Stomach (tissue), 8 donors: ENCODE measurements at regions not wholly inside any gene's neighbourhood (a gene's known extent, or its start where the extent isn't known, plus 50 kb on each side); places are given as distances from the start of the nearest gene placed in this dataset.

Experiments used
- DNase-seq, 2 donors: peaks; one replicate each; pipeline versions ENCODE4 v3.0.0 to v3.0.0-alpha.2; 2013 to 2019
- H3K27ac ChIP-seq, 5 donors: fragments of 200-600 bp in 4 of 5; sonication (generic) in 4 of 5; one replicate each; pipeline ENCODE4 v1.5.1; 2013 to 2019; ENCODE audit warnings: mild to moderate bottlenecking in 1 of 5, moderate library complexity in 1 of 5
- H3K27me3 ChIP-seq, 3 donors: fragments of 200-600 bp; sonication (generic); one replicate each; pipeline ENCODE4 v1.5.1; 2017 to 2019; ENCODE audit warnings: mixed run types in 1 of 3
- H3K36me3 ChIP-seq, 4 donors: fragments of 200-600 bp; sonication (generic); 1 replicate in 3 of 4; 2 replicates in 1 of 4; pipeline ENCODE4 v1.5.1; 2016 to 2019
- H3K4me1 ChIP-seq, 4 donors: fragments of 200-600 bp; sonication (generic); one replicate each; pipeline ENCODE4 v1.5.1; 2016 to 2019
- H3K4me3 ChIP-seq, 4 donors: fragments of 200-600 bp; sonication (generic) in 3 of 4; one replicate each; pipeline ENCODE4 v1.5.1; 2016 to 2019; ENCODE audit warnings: mild to moderate bottlenecking in 1 of 4
- H3K9me3 ChIP-seq, 4 donors: fragments of 200-600 bp; sonication (generic); one replicate each; pipeline ENCODE4 v1.5.1; 2016 to 2019
- EP300 ChIP-seq: sonication (generic); formaldehyde crosslinking; IDR thresholded peaks from one replicate; pipeline ENCODE4 v1.6.1; 2017; ENCODE audit warnings: antibody characterized with exemption
- POLR2A ChIP-seq, 4 donors: fragments of 450-650 bp; IDR thresholded peaks; one replicate each; pipeline ENCODE4 v1.6.1; 2016; ENCODE audit warnings: antibody characterized with exemption in 4 of 4, control low read depth in 2 of 4, mild to moderate bottlenecking in 1 of 4, moderate library complexity in 1 of 4
- POLR2AphosphoS5 ChIP-seq, 3 donors: sonication (generic); formaldehyde crosslinking; IDR thresholded peaks; one replicate each; pipeline ENCODE4 v1.6.1; 2016; ENCODE audit warnings: antibody characterized with exemption in 3 of 3
- WGBS, 5 donors: extraction: QIAGEN DNeasy Blood & Tissue Kit in 3 of 5; methylation state at CpG; one replicate each; pipeline versions ENCODE4 v1.1.5 to v1.1.7; 2013 to 2018; 5-methylcytosine and 5-hydroxymethylcytosine counted together
- intact Hi-C: fragments of 100-400 bp; cut with DNase I; formaldehyde crosslinking; loops from one replicate; pipeline ENCODE4 v1.15.1; 2023; ENCODE audit warnings: low total_unique reads
- TF ChIP-seq, protein P1 (sequence below), 7 experiments: fragments of 450-650 bp in 4 of 7; fragments of 200-600 bp in 3 of 7; sonication (generic) in 3 of 7; IDR thresholded peaks; one replicate each; pipeline ENCODE4 v1.5.1; 2016 to 2019; ENCODE audit warnings: antibody characterized with exemption in 7 of 7, control low read depth in 2 of 7, mild to moderate bottlenecking in 1 of 7
- donor health status: healthy with polysubstance abuse.
- donor health status: Bipolar disorder and iron deficiency.
- donor health status: healthy.

DNA sequence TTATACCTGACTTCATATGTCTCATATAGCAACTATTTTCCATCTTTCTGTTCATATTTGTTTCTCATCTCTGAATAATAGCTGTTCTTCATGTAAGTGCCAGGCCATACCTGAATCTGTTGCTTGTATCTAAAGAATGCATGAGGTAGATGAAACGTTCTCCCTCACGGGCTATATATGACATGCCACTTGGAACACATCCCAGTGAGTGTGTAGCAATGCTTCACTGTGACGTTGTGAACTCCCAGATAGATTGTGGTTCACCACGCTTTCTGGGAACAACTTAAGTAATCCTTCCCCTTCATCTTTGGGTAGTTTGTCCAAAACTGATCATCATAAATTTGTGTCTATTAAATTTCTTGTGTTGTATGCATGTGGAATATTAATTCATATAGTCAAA lies 60.1 kb downstream of the RDH14 start:
- intact Hi-C loops, result no loop called here
- H3K36me3 ChIP-seq, result no peaks in the 10 kb centered on the region
- WGBS, 5 donors, result 33 to 52% (median 48%) methylated on average over 4 of the region's 4 CpGs
- H3K9me3 ChIP-seq, result no peaks in the 10 kb centered on the region
- no peak for DNase-seq
- TF ChIP-seq POLR2AphosphoS5 (IDR thresholded peaks at IDR 0.05) (no peak), EP300 (no peak), POLR2A (IDR thresholded peaks at IDR 0.05) (no peak)
- TF ChIP-seq, protein P1, sequence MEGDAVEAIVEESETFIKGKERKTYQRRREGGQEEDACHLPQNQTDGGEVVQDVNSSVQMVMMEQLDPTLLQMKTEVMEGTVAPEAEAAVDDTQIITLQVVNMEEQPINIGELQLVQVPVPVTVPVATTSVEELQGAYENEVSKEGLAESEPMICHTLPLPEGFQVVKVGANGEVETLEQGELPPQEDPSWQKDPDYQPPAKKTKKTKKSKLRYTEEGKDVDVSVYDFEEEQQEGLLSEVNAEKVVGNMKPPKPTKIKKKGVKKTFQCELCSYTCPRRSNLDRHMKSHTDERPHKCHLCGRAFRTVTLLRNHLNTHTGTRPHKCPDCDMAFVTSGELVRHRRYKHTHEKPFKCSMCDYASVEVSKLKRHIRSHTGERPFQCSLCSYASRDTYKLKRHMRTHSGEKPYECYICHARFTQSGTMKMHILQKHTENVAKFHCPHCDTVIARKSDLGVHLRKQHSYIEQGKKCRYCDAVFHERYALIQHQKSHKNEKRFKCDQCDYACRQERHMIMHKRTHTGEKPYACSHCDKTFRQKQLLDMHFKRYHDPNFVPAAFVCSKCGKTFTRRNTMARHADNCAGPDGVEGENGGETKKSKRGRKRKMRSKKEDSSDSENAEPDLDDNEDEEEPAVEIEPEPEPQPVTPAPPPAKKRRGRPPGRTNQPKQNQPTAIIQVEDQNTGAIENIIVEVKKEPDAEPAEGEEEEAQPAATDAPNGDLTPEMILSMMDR (IDR thresholded peaks at IDR 0.05), result no peak
- no peak overlapping the region for H3K27ac ChIP-seq
- no peak overlapping the region for H3K4me3 ChIP-seq
- H3K4me1 ChIP-seq, result no peaks in the 10 kb centered on the region
- no peaks in the 10 kb centered on the region for H3K27me3 ChIP-seq

DNA sequence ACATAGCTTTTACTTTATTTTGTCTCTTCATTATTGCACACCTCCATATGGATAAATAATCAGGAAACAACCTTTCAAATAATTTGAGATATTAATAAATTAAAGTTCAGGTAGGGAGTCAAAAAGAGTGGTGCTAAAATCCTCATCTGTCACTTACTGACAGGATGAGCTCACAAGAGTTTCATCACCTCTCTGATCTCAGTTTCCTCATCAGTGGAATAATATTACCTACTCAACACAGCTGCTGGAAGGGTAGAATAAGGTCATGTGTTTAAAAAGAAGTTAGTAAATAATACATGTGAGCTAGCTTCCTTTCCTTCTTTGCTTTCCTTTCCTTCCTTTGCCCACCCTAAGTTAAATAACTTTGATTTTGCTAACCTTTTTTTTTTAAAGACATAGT lies 61.9 kb downstream of the RDH14 start:
- H3K27me3 ChIP-seq, result no peaks in the 10 kb centered on the region
- no peak overlapping the region for H3K4me3 ChIP-seq
- H3K9me3 ChIP-seq, result no peaks in the 10 kb centered on the region
- no peaks in the 10 kb centered on the region for H3K4me1 ChIP-seq
- TF ChIP-seq, protein P1 (IDR thresholded peaks at IDR 0.05), result no peak
- TF ChIP-seq POLR2AphosphoS5 (IDR thresholded peaks at IDR 0.05), result no peak
- no peak for TF ChIP-seq EP300
- no peak for TF ChIP-seq POLR2A (IDR thresholded peaks at IDR 0.05)
- intact Hi-C loops, result no loop called here
- no peak overlapping the region for H3K27ac ChIP-seq
- H3K36me3 ChIP-seq, result no peaks in the 10 kb centered on the region
- DNase-seq, result no peak

DNA sequence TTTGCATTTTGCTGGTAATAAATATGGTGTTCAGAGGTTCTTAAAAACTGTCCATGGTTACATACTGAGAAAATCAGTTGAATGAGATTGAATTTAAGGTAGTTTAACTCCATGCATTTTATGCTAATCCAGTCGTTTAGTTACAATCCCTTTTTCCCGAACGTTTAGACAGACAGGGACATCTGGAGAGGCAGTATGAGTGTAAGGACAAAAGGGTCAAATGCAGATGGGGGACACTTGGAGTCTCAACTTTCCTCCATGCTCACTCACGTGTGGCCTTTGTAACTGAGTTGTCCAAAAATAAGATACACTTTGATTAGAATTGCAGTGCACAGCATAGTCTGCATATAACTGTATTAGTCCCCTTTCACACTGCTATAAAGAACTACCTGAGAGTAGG lies 63.9 kb downstream of the RDH14 start:
- Histone ChIP-seq H3K9me3 (no peaks in the 10 kb centered on the region), H3K4me3 (no peak overlapping the region), H3K4me1 (no peaks in the 10 kb centered on the region), H3K27ac (no peak overlapping the region), H3K36me3 (no peaks in the 10 kb centered on the region), H3K27me3 (no peaks in the 10 kb centered on the region)
- no peak for DNase-seq
- no peak for TF ChIP-seq POLR2A (IDR thresholded peaks at IDR 0.05)
- TF ChIP-seq POLR2AphosphoS5 (IDR thresholded peaks at IDR 0.05), result no peak
- TF ChIP-seq, protein P1 (IDR thresholded peaks at IDR 0.05), result no peak
- TF ChIP-seq EP300, result no peak
- 72 to 80% (median 78%) methylated on average over 4 of the region's 4 CpGs for WGBS, 5 donors
- intact Hi-C loops, result no loop called here

DNA sequence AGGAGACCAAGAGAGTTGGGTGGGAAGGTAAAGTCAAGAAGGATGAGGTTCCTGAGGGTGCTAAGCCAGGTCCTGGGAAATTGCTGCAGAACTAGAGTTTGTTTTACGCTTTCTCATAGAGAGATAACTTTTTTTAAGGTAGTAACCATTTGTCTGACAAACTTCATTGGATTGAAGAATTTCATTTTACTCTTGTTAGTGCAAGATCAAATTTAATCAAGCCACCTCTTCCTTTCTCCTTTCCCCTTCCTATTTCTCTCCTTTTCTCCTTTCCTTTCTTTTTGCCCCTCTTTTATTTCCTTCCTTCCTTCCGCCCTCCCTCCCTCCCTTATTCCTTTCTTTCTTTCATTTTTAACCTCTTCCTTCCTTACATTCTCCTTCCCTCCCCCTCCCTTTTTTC lies 65.4 kb downstream of the RDH14 start:
- WGBS, 5 donors, result 31 to 87% (median 81%) methylated on average over 2 of the region's 2 CpGs
- no peak overlapping the region for H3K4me3 ChIP-seq
- no peaks in the 10 kb centered on the region for H3K36me3 ChIP-seq
- no peaks in the 10 kb centered on the region for H3K9me3 ChIP-seq
- no peak for DNase-seq
- no peaks in the 10 kb centered on the region for H3K4me1 ChIP-seq
- intact Hi-C loops, result no loop called here
- TF ChIP-seq POLR2A (IDR thresholded peaks at IDR 0.05) (no peak), POLR2AphosphoS5 (IDR thresholded peaks at IDR 0.05) (no peak), EP300 (no peak)
- TF ChIP-seq, protein P1 (IDR thresholded peaks at IDR 0.05), result no peak
- H3K27ac ChIP-seq, result no peak overlapping the region
- H3K27me3 ChIP-seq, result no peaks in the 10 kb centered on the region
